GM21526 (cell line): ENCODE measurements at regions not wholly inside any gene's neighbourhood (a gene's known extent, or its start where the extent isn't known, plus 50 kb on each side); places are given as distances from the start of the nearest gene placed in this dataset.

Source experiments
- ATAC-seq: cut with Tn5 transposase; IDR thresholded peaks from one replicate; pipeline ENCODE4 v1.9.1; 2021; ENCODE audit warnings: moderate library complexity; ENCODE audit not compliant: unreplicated experiment, low FRiP score

DNA sequence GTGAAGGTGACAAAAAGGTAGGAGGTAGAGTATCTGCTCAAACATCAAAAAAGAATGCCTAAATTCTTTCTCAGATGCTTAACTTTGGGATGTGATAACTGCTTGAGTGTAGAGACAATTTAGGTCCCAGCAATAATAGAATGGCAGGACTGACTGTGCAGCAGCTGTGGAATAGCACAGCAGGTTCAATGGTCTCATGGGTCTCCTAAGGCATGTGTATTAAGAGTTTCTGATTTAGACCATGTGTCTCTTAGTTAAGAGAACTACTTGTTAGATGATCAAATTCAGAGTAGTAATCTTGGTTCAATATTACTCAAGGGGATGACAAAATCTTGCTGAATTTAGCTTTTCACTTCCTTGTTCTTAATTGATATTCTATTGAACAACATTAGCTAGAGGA lies 72.0 kb downstream of the ALX1 start:
- no peak for ATAC-seq

DNA sequence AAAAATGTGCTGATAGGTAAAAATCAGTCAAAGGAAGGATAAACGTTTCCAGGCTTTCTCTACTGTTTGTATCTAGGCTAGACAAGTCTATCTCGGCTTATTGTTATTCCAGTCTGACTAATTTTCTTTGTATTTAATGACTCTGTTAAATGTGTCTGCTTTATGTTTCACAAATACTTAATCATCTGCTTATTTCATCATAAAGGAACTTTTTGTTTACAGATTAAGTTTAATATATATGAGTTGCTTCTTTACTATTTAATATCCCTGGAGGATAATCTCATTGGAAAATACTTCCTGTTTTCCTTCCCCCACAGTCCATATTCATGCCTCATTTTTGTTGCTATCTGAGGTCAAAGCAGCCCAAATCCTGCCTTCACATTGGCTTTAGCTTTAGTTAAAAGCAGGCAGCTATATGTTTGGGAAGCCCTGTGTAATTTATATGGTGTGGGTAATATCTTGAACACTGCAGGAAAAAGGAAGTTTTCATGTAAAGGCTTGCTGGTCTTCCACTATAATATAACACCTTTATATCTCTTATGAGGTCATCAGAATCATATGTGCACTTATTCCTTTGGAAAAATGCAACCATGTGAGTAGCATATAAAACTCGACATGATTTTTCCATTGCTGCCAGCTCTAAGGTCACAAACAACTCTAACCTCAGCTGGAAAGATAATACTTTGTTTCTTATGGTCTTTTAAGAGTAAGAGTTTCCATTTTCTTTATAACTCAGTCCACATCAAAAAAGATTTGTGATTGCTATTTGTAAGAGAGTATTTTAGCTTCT lies 76.8 kb downstream of the ALX1 start:
- ATAC-seq, result no peak

DNA sequence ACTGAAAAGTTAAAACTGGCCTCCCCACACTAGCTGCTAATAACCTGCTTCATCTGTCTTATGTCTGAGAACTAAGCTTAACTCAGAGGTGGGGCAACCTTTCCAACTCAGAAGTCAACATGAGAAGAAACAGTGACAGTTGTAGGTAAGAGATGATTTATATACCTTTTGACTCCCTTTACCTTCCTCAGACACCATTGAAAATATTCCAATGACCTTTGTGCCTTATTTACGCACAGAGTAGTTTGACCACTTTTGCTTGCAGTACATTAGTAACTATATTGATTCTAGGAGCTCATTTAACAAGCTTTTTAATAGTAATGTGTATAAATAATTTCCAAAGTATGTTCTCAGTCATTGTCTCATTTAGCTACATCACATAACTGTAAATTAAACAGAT lies 77.6 kb downstream of the ALX1 start:
- ATAC-seq, result no peak

DNA sequence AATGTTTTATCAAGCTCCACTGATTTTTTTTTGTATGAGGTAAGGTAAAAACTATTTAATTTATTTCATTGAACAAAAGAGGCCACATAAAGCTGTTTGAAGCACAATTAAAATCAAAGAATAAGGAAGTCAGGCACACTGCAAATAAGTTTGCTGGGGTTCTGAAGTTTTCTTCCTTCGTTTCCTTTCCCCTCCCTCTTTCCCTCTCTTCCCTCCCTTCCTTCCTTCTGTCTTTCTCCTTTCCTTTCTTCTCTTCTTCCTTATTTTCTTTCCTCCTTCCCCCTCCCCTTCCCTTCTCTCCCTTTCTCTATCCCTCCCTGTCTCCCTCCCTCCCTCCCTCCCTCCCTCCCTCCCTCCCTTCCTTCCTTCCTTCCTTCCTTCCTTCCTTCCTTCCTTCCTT lies 78.7 kb downstream of the ALX1 start:
- ATAC-seq, result no peak

DNA sequence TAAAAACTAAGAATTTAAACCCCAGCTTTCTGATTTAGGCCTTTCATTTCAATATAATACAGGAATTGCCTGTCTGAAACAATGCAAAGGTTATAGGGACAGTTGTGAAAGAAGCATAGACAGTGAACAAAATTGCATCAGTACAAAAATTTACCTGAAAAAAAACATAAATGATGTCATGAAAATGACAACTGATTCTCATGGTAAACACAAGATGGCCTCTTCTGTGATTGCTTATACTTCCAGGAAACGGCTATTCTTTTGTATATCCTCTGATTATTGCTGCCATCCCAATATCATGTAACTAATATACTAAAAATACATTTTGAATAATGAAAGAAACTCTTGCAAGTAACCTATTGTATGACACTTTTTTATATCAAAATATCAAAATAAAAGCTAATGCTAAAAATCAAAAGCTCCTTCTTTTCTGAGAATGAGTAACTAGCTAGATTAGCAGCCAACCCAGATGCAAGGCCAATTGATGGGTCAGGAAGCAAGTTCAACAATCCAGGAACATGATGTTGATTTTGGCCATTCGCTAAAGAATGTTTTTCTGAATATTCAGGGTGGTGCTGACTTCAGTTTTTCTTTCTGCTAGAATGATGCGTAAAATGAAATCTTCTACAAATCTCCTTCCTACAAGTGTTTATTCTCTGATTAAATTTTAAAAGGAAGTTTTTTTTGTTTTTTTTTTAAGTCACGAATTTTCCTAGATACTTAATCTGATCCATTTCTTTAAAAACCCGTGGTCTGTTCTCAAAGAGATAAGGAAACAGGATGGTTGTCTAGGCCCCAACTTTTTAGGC lies 83.6 kb downstream of the ALX1 start:
- ATAC-seq, result no peak

DNA sequence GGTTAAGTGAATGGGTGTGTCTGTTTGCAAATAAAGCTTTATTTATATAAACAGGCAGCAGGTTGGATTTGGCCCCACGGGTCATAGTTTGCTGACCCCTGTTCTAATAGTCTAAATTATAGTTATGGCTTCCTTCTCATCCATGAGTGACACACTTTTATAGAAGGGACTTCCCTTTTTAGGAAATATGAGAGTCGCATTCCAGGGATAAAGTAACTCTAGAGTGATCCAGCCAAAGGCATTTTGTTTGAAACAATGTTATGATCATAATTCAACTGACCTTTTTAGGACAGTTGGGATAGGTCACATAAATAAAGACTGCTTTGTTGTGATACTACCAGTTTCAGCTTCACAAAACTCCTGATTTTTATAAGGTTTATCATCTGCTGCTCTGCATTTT lies 87.9 kb downstream of the ALX1 start:
- ATAC-seq, result no peak

DNA sequence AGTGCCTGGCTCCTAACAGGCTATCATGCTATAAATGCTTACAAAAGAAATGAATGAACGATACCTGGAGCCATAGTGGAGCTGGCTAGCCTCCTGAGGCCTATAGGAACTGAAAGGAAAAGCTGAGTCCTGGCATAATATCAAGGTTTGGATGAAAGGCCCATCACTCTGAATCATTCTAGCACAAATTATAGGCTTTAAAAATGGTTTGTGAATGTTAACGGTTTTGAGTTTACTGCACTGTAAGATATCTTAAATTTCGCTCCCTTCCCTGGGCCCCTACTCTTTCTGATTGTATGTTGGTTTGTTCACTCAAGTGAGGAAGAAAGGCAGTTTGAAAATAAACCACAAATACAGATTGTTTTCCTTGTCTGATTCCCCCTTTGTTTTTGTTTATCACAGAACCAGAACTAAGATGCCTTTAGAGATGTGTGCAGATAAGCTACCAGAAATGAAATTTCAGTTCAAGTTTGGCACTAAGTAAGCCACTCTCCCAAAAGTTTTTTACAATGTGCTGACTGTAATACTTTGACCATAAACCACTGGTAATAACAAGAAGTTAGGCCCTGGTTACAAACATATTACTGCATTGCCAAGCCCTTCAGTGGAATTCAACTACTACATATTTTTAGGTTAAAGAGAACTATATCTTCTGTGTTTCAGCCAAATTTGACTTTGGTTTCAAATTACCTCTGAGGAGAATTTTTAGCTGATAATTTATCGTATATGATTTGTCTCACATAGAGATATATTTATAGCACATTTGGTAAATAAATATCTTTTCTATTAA lies 89.5 kb downstream of the ALX1 start:
- no peak for ATAC-seq

DNA sequence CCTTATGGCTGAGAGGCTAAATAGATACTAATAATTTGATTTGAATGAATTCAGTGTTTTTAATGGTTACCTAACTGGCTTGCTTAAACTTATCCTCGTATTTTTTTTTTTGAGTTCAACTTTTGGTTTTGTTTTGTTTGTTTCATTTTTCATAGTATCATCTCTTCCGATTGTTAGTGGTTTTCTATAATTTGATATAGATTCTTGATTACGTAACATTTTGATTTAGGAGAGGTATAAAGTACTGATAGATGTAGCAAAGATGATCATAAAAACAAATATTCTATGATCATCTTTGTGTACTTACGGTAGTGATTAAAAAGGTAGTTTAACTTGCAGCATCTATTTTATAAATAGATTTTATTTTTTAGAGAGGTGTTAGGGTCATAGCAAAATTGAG lies 93.0 kb downstream of the ALX1 start:
- ATAC-seq, result no peak

DNA sequence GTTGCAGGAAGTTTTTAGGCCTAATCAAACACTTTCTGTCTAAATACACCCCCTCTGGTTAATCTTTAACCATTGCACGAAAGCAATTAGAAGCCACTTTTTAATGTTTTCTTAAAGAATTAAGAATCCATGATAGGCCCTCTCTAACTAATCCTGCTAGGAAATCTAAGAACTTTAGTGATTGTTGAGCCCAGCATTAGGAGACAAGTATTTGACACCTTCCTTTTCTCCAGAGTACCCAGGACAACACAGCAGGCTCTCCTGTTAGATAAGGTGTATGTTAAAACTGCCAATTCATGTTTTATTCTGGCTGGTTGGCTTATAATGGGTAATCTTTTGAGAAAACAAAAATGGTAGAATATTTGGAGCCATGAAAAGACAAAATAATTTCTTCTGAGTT lies 95.0 kb downstream of the ALX1 start:
- no peak for ATAC-seq

DNA sequence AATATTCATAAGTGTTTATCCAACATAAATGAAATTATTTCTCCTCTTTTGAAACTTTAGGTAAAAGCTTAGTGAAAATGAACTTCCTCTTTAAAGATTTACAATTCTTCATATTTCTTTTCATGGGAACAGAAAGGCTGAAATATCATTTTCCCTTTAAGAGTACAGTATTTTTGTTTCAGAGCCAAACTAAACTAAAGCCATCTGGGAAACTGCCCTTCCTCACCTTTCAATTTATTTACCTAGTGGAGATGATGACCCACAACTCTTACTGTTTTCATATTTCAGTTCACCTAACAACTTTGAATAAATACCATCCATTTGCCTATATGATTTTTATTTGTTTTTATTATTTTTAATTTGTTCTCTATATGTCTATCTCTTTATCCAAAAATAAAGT lies 105.4 kb downstream of the ALX1 start:
- ATAC-seq, result no peak

DNA sequence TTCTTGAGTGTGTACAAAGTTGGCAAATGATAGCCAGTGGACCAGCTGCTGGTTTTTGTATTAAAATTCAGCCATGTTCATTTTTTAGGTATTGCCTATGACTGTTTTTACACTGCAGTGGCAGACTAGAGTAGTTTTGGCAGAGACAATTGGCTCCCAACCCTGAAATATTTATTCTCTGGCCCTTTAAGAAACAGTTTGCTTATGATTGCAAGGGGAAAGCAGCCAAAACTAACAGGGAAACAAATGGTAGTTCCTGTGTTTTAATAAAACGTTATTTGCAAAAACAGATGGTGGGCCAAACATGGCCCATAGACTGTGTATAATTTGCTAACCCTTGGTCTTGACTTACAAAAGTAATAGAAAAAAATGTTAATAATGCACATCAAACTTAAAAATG lies 110.2 kb downstream of the ALX1 start:
- no peak for ATAC-seq

DNA sequence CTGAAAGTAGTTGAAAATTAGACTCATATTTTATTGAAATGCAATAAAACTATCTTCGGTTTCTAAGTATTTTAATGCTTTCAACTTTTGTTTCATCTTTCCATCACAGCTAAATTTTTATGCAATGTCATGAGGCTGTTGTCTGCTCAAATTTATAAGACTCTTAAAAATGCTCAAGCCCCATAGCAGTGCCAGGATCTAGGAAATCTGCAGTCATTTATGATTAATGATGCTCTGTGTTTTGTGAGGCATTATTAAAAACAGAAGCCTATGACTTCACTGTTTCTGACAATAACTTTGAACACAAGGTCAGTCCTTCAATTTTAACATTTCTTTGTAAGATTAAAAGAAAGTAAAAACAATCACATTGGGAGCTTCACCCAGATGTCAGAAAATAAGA lies 112.5 kb downstream of the ALX1 start:
- no peak for ATAC-seq

DNA sequence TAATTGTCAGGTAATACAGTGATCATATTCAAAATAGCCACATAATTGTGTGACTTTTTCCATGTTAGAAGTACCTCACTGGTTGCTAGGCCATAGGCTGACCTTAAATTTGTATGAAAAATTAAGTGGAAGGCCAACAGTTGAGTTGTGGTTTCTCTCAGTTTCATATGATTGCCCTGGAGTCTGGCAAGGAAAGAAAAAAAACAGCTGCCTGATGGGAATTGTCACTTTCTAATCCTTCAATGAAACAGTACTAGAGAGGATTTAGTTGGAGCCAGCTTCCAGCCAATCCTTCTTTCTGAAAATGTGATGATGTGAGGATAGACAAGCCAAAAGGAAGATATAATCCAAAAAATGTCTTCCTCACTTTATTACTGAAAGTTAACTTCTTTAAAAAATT lies 113.6 kb downstream of the ALX1 start:
- no peak for ATAC-seq

DNA sequence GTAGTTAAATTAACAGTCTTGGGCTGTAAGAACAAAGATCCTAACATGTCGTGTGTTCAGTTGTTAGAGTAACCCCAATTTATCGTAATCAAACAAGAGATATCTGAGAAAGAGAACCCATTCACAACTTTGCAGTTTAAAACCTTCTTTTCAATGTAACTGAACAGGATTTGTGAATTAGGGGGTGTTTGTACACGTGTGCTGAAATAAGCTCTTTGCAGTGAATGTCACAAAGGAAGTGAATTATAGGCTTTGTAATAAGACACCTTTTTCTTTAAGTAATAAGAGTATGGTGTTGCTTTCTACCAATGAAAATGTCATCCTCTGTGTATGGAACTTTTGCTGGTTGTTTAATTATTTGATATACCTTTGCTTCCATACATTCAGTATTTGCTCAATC lies 114.0 kb downstream of the ALX1 start:
- ATAC-seq, result no peak

DNA sequence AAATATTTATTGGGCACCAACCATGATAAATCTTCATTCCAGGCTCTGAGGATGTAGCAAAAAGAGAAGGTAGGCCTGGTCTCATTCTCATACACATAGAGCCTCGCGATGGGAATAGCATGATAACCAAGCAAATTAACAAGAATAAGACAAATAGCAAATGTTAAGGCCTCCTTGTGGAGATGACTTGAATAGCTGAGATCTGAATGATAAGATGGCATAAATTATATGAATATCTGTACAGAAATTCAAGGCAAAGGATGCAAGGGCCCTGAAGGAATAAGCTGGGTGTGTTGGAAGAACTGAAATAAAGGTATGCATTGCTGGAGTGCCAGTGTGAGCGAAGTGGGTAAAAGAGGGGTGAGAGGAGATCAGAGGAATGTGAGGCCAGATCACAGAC lies 114.8 kb downstream of the ALX1 start:
- no peak for ATAC-seq

DNA sequence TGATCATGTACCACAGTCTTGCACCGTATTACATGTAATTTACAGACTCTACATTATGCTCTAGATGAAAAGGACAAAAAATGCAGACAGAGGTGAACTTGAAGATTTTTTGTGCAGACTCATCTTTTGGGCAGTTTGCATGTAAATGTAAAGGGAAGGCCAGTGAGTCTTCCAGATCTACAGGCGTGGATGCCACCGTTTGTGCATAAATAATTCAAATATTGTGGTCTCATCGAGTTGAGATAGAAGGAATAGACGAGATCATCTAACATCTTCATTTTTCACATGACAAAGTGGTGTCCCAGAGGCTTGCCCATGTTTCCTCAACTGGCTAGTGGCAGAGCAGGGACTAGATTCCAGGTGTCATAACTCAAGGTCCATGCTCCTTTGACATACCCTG lies 125.2 kb downstream of the ALX1 start:
- ATAC-seq, result no peak

DNA sequence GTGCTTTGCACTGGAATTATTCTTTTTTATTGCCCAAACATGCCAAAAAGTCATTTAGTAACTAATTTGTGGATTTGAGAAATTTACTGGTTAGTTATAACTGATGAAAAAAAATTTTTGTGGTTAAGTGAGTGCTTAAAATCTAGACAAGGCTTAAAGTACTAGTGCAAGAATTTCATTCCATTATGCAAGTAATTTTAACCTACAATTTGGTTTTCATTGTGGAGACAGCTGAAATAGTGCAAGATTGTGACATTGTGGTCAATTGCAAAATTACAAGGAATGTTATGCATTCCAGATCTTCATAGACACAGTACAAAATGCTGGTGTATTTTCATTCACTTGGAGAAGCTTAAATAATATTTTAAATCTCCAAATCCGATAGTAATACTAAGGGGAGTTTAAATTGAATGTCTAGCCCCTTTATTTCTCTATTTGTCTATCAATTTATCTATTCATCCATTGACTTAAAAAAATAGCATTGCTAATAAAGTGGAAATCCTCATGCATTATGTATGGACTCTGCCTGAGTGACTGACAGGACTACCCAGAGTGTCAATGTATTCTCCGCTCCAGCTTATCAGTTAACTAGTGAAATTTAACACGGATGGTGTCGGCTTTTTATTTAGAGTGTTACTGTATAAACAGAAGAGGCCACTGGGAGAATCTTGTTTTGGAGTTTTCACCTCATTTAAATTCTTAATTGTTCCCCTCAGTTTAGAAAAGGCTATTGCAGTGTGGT lies 125.9 kb downstream of the ALX1 start:
- ATAC-seq, result no peak

DNA sequence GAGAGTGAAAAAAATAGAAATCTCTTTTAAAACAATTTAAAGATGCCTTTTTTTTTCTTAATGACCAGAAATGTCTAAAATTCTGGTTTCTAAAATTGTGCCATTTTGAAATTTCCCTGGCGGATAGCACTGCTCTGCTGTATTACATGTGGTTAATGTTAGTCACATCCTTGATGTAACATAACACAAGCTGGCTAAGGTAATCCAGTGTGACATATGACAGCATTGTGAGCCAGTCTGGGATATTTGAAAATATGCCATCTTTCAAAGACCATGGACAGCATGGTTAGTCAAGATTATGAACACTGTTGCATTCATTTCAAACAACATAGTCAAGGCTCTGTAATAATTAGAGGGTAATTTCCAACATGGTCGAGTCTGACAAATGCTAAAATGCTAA lies 133.2 kb downstream of the ALX1 start:
- no peak for ATAC-seq

DNA sequence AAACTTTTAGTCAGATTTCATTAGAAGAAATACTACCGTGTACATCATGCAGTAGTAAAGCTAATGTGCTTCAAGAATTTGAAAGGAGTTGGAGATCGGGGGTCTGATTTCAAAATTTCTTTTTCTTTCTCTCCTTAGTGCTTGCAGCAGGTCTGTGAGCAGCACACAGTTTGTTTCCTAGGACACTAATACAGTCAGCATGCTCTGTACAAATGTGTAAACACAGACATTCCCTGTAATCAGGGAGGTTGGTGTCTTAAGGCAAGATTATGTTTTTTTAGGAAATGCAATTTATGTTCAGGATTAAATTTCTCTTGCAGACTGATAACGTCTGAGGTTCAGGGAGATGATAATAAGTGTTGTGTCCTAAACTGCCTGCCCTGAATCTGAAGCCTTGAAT lies 142.7 kb downstream of the ALX1 start:
- no peak for ATAC-seq

DNA sequence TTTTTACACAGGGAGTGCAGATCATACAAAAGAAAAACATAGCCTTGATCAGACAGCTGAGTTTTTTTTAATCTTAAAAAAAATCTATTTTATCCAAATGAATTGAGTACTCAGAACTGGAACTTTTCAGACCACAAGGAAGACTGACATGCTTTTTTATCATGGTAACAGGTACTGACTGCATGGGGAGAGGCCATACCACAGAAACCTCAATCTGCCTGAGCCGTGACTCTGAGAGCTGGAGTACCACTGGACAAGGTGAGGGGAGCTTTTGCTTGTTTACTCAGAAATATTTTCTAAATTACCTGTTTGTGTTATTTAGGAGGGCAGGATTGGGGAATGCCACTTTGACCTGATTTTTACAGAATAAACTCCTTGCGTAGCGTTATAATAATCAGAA lies 143.9 kb downstream of the ALX1 start:
- peak; percentile 58 for ATAC-seq
